DND-41 (cell line): ENCODE measurements at regions not wholly inside any gene's neighbourhood (a gene's known extent, or its start where the extent isn't known, plus 50 kb on each side); places are given as distances from the start of the nearest gene placed in this dataset.

Source experiments
- CTCF ChIP-seq: IDR thresholded peaks from 2 replicates; pipeline ENCODE4 v1.5.1; 2012; ENCODE audit warnings: borderline replicate concordance, low read length, moderate library complexity, mild to moderate bottlenecking; ENCODE audit not compliant: poor library complexity, severe bottlenecking; ENCODE audit errors: extremely low read depth
- EZH2 ChIP-seq: IDR thresholded peaks from 3 replicates; pipeline ENCODE4 v1.6.1; 2012; ENCODE audit warnings: borderline replicate concordance, low read depth, mild to moderate bottlenecking, moderate library complexity, low read length, inconsistent platforms; ENCODE audit not compliant: severe bottlenecking

- TF ChIP-seq CTCF = no peak
- TF ChIP-seq EZH2 = no peak
These were observed 116.1 kb upstream of the NAMPT start for GRCh38 chr7:106400923-106401322.
